ENCODE measurements at regions not wholly inside any gene's neighbourhood (a gene's known extent, or its start where the extent isn't known, plus 50 kb on each side); places are given as distances from the start of the nearest gene placed in this dataset.
A peak's percentile ranks its signal among the peaks of the same experiment; 100 is the strongest.
"Not testable (repeated sequence)": the region's sequence is repeated elsewhere in the genome, so short reads cannot be mapped to it uniquely, and the experiment has no call there.

DNA sequence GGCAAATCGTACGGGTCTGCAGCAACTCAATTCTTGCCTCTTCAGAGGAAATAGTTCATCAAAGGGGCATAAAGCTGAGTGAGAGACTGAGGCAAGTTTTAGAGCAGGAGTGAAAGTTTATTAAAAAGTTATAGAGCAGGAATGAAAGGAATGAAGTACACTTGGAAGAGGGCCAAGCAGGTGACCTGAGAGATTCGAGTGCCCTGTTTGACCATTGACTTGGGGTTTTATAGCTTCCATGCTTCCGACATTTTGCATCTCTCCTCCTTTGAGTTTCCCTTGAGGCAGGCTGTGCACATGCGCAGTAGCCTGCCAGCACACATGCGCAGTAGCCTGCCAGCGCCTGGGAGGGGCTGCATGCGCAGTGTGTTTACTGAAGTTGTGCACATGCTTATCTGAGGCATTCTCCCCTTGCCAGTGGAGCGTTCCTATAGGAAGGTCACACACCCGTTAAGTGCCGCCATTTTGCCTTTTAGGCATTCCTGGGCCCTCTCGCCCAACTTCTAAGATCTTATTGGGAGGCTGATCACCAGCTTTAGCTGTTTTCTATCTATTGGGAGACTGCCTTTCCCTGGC, 265.5 kb upstream of the MGAT5 start:
- DNase-seq = no peak

DNA sequence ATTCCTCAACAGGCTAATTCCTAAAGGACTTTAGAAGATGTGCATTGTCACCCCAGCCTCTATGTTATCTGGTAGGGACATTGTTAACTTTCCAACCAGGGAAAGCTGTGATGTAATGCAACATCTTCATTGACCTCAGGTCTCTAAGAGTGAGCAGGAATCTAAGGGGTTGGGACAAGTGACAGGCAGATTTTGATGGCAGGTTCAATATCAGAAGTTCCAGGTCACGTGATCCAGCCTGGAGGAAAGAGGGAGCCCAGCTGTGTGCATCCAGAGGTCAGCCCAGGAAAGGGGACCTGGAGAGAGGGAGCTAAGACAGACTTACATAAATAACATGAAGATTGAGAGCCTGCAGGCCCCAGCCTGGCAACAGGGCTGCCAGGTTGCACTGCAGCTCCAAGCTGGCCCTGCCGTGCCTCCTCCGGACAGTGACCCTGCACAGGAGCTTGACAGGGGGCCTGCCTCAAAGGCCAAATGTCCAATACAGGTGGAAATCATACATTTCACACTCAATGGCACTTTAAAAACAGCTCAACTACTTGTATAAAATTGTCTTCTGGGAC, 262.2 kb upstream of the MGAT5 start:
- DNase-seq = no peak

DNA sequence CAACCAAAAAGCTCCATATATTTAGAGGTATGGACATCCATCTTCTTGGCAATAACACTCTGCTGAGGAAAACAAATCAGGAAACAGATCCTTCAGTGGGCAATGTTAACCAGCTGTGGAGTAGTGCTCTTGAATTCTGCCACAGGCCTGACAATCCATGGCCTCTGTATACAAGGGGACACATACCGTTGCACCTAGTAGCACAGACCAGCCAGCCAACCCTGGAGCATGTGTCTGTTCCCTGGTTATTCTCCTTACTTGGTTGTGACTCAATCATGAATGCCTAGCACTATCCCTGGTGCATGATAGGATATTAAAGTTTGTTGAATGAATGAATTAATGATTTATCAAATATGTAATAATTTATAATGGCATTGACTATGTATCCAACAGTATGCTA, 261.4 kb upstream of the MGAT5 start:
- DNase-seq = no peak

DNA sequence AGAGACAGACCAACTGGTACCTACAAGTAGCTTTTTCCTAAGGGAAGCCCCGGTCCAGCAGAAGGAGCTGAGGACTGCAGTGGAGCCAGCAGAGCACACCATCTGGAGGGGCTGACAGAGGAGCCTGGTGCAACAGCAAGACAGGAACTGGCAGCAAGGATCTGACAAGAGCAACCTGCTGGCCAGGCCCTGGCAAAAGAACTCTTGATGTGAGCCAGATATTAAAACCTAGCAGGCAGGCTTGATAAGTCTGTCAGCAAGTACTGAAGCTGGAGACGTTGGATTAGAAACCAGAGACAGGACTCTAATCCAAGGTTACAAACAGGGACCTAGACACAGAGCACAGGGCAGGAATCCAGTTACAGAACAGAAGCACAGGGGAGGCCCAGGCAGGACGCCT, 260.7 kb upstream of the MGAT5 start:
- no peak for DNase-seq

DNA sequence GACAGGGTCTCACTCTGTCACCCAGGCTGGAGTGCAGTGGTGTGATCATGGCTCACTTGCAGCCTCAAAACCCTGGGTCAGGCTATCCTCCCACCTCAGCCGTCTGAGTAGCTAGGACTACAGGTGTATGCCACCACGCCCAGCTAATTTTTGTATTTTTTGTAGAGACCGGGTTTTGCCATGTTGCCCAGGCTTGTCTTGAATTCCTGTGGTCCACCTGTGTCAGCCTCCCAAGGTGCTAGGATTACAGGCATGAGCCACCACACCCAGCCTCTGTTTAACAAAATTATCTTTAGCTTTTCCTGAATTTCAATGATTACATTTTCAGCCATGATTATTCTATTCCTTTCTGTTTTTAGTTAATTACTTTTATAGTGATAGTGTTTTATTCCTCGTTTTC, 255.1 kb upstream of the MGAT5 start:
- DNase-seq = not testable (repeated sequence)

DNA sequence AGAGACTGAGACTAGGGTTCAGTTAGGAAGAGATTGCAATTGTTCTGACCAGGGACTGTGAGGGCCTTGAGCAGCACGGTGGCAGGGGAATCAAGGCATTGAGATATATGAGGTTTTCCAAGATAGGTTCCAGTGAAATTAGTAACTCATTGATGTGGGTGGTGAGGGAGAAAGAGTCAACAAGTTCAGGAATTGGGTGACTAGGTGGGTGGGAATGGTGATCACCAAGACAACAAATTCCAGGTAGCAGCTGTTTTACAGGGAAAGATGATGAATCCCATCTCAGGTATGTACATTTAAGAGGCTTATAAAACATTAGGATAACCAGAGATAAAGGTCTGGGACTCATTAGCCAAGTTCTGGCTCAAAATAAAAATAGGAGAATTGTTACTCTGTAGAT, 251.5 kb upstream of the MGAT5 start:
- no peak for DNase-seq

DNA sequence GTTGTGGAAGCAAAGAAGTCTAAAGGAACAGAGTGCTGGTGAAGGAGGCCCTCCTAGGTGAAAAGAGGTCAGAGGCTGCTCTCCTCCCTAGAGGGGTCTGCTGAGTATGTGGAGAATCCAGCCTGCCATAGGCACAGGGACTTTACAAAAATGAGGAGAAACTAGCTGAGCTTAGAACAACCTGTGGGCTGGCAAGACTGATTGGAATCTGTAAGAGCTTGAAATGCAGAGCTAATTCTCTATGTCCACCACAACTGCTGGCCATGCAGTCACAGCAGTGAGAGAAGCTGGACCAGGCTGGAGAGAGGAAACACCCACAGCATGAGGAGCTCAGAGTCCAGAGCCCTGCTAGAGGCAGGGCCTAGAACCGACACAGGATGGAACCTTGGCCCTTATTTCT, 251.0 kb upstream of the MGAT5 start:
- no peak for DNase-seq

DNA sequence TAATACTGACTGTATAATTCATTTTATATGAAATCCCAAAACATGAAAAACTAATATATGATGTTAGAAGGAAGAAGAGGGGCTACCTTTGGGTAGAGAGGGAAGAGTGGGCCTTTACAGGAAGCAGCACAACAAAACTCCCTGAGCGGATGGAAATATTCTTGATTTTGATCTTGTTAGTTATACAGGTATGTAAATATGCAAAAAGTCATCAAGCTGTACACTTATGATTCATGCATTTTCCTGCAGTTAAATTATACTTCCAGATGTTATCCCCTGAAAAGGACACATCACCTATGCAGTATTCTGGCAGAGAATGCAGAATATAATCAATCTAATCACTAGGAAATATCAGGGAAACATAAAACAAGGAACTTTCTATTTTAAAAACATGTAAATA, 249.4 kb upstream of the MGAT5 start:
- no peak for DNase-seq

DNA sequence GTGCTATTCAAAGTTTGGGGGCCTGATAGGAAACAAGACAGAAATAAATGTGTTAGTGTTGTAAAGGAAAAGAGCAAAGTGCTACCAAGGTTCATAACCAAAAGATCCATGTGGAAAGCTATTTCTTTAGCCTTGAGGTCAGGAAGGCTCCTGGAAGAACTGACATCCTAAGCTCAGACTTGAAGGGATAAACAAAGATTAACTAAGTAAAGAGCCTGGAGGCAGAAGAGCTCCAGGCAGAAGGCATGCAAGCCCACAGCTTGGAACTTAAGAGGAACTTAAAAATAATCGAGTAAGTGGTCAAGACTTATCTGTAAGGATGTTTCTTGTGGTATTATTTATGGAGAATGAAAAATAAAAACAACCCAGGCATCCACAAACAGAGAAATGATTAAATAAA, 245.0 kb upstream of the MGAT5 start:
- DNase-seq = no peak

DNA sequence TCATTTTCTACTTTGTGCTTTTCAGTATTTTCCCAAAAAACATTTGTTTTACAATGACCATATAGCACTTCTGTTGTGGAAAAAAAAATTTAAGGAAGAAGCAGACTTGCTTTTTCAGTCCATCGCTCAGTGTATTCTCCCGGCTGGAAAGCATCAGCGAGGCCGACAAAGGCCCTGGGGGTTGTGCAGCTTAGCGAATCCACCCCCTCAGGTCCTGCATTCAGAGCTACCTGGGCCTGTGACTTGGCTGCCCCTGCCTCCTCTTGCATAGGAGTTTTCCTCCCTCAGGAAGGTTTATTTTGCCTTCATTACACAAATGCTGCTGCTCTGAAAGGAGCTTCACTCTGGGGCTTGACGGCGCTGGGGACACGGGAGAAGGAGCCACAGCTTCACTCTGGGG, 244.4 kb upstream of the MGAT5 start:
- no peak for DNase-seq

DNA sequence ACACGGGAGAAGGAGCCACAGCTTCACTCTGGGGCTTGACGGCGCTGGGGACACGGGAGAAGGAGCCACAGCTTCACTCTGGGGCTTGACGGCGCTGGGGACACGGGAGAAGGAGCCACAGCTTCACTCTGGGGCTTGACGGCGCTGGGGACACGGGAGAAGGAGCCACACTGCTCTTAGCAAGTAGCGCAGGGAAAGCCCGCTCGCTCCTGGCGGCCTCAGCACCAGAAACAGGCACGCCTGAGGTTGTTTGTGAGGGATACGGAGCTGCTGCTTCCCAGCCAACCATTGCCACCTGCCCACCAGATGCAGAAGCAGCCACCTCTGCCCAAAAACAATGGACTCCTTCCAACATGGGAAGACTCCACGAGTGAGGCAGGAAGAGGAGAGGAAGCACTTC, 244.0 kb upstream of the MGAT5 start:
- DNase-seq = not testable (repeated sequence)

DNA sequence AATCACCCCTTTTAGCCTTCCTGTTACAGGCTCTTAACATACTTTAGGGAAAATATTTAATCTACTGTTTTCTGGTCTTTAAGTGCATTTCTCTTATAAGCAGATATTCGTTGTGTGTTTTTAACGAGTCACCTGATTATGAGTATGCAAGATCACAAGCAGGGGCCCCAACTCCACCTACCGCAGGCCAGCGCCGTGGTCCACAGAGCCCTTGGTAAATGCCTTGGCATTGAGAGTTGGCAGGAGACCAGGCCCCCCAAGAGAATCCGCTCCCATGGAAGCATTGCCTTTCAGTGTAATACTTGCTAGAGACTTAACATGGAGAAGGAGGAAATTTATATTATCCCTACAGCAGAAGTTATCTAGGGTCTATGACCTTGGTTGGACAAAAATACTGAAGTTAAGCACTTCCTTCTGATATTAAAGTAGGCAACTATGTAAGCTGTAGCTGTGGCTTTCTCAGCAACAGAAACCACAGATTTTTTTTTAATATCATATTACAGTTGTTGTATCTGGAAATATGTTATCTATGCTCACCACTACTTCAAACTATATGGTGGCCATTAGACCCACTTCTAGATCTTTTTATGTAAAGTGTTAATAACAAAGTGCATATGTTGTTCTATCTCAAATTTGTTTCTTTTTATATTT, 241.8 kb upstream of the MGAT5 start:
- DNase-seq = no peak

DNA sequence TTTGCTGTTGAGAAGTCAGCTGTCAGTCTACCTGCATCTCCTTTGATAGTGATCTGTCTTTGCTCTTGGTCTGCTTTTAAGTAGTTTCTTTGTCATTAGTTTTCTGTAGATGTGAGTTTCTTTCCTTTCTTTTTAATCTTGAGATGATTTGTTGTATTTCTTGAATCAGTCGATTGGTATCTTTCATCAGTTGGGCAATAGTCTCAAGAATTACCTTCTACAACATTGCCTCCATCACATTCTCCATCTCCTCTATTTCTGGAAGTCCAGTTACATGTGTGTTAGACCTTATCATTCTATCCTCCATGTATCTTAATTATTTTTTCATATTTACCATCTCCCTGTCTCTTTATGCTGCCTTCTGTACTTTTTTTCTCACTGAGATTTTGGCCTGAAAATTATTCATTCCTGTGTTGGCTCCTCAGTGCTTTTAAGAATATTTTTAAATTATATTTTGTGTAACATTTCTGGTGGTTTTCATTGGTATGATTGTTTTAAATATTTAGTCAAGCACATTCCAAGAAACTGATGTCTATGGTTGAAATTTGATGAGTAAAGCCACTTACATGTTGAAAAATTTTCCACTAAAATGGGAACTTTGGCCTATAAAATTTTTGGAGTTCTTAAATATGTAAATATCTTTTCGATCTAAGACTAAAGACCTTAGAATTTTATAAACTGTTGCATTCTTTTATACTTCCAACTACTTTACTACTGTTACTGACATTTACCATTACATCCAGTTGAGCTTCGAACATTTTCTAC, 239.5 kb upstream of the MGAT5 start:
- DNase-seq = no peak

DNA sequence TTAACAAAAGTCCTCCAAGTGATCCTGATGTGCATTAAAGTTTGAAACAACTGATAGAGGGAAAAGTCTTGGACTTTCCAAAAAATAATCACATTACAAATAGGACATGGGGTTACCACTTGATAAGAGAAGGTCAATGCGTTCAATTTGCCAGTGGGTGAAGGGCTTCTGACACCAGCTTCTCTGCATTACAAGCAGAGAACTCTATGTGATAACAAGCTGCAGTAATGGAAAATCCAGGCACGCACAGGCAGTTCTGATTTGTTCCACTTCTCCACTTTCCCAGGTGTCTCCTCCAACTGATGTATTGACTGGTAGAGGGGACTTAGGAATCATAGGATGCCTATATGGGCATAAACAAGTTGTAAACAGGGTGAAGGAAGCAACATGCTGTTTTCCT, 234.0 kb upstream of the MGAT5 start:
- DNase-seq = no peak

DNA sequence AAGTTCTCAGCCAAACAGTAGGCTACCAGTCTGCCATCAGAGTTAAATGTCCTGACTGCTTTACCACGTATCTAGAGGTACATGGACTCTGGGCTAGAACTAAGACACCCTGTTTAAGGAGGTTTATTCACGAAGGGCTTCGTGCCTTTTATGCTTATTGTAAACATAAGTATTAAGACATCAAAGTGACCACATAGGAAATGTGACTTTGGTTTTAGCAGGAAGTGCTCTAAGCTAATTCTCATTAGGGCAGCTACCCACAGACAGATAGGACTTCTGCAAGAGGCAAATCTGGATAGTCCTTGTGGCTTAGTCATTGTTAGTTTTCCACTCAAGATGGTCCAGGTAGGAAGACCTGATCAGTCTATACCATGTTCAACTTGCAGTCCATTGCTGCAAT, 233.3 kb upstream of the MGAT5 start:
- peak; percentile 11 for DNase-seq

DNA sequence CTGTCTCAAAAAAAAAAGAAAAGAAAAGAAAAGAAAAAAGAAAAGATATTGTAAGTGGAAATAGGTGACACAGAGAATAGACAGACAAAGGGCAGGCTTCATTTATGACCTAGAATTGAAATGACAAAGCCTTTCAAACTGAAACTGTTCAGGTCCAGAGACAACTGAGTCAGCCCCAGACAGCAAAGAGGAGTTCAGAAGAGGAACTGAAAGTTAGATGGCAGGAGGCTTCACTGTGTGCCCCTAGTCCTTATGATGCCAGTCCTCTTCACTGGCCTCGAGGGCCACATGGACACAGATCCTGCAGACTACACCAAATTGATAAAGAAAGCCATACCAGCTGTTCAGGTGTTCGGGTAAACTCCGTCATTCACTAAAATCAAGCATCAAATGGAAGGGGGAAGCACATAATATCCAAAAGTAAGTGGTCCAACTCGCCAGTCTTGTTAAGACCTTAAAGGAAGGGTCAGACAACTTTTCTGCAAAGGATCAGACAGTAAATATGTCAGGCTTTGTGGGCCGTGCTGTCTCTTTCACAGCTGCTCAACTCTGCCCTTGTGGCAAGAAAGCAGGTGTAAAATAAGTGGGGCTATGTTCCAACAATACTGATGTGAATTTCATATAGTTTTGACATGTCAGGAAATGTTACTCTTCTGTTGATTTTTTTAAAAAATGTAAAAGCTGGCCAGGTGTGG, 231.9 kb upstream of the MGAT5 start:
- no peak for DNase-seq

DNA sequence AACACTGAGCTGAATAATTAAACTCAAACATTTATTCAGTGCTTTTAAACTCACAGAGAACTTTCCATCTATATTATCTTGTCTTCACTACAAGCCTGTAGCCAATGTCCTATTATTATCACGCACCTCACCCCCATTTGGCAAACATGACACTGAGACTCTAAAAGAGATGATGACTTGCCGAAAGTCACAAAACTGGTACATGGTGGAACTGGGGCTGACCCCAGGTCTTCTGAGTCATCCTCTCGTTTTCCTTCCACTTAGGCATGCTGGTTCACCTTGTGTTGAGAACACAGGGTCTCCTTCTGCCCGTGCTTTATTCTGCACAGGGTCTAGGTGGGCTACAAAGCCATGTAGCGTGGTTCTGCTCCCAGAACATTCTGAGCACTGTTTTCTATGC, 230.0 kb upstream of the MGAT5 start:
- DNase-seq = no peak

DNA sequence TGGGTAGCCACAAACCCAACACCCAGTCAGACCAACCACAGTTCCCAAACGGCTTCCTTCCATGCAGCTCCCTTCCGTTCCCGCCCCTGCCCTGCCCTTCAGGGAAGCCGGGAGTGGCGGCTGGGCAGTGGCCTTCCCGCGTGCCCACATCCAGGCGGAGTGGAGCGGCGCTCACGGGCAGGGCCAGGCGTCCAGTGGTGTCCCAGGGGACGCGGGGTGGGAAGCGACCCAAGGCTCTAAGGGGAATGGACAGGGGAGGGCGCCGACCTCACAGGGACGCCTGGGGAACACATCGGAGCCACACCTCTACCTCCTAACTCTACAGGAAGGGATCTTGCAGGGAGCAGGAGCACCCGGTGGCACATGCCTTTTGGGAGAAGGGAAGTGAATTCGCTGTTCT, 225.9 kb upstream of the MGAT5 start:
- no peak for DNase-seq

DNA sequence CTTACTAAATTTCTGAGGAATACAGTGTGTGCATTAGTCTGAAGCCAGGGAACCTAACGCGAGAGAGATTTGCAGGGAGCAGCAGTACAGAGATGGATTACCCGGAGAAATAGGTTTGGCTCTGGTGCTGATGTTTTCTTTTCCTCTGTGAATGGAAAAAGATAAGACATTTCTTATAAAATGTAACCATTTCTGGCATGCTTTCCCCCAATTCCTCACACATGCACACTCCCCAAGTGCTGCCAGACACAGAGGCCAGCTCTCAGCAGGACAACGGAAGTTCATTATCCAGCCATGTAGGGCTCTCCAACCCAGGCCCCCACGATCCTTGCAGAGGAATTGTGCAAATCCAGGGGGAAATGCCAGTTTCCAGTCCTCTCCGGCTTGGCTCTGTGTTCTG, 224.5 kb upstream of the MGAT5 start:
- DNase-seq = no peak

DNA sequence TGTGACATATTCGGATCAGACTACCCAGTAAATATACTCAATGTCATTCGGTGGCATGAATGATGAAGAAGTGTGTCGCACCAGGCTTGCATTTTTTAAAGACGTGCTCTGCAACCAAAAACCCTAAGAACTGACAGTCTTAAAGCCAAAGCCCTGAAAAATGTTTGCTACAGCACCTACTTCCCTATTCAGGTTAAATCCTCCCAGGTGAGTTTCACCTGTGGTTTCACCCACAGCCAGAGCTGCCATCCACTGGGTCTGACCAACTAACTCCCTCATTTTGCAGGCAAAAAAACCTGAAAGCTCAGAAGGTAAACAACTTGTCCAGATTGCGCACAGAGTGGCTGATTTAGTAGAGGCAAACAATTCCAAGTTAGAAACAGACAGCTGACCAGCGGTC, 222.3 kb upstream of the MGAT5 start:
- no peak for DNase-seq

DNA sequence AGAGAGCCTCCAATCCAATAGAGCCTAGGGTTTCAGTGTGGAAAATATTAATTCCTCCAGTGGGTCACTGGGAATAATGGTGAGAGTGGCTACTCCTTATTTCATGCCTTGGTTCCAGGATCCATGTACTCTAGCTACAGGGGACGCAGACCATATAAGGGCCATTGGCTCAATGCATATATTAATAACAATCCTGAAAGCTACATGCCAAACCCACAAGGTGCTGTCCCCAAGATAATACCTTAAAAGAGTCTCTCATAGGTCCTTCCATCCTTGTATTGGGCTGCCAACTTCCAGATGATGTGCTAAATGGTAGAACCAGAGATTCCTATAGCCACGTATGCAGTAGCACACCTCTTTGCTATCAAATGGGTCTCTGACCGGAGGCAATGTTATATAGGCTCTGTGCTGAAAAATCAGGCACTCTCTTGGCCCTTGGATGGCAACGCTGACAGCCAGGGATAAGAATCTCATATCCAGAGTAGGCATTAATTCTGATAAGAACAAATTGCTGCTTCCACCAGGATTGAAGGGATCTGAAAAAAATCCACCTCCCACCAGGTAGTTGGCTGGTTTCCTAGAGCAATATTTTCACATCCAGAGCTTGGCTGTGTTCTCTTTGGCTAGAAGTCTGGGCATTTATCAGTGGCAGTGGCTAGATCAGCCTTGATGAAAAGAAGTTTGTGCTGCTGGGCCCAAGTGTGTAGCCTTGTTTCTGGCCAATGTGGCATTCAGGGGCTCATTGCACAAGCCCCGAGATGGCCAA, 218.1 kb upstream of the MGAT5 start:
- DNase-seq = no peak

DNA sequence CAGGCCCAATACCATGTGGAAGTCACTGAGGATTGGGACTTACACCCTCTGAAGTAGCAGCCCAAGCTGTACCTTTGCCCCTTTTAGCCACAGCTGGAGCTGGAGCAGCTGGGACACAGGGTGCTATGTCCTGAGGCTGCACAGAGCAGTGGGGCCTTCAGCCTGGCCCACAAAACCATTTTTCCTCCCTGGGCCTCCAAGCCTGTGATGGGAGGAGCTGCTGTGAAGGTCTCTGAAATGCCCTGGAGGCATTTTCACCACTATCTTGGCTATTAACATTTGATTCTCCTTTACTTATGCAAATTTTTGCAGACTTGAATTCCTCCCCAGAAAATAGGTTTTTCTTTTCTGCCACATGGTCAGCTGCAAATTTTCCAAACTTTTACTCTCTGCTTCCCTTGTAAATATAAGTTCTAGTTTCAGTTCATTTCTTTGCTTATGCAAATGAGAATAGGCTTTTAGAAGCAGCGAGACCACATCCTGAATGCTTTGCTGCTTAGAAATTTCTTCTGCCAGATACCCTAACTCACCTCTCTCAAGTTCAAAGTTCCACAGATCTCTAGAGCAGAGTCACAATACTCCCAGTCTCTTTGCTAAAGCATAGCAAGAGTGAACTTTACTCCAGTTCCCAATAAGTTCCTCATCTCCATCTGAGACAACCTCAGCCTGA, 213.8 kb upstream of the MGAT5 start:
- DNase-seq = no peak
